H9 (cell line): ENCODE measurements at regions not wholly inside any gene's neighbourhood (a gene's known extent, or its start where the extent isn't known, plus 50 kb on each side); places are given as distances from the start of the nearest gene placed in this dataset.

Source experiments
- DNase-seq: peaks from one replicate; pipeline ENCODE4 v3.0.0-alpha.2; 2017
- H2AFZ ChIP-seq: one replicate; pipeline ENCODE4 v1.6.1; 2013; ENCODE audit warnings: mild to moderate bottlenecking, low read length, control low read depth, moderate library complexity
- H2AK5ac ChIP-seq: 2 replicates; pipeline ENCODE4 v1.6.1; 2013; ENCODE audit warnings: low read length, control low read depth, mixed read lengths; ENCODE audit not compliant: insufficient read length
- H2BK120ac ChIP-seq: one replicate; pipeline ENCODE4 v1.6.1; 2013; ENCODE audit warnings: low read depth, mild to moderate bottlenecking, low read length, control low read depth, inconsistent platforms; ENCODE audit not compliant: poor library complexity, severe bottlenecking
- H2BK12ac ChIP-seq: 2 replicates; pipeline ENCODE4 v1.6.1; 2013; ENCODE audit warnings: low read length, control low read depth, mixed read lengths, low read depth; ENCODE audit not compliant: insufficient read length
- H2BK15ac ChIP-seq: 2 replicates; pipeline ENCODE4 v1.6.1; 2013; ENCODE audit warnings: low read depth, low read length, control low read depth
- H2BK20ac ChIP-seq: one replicate; pipeline ENCODE4 v1.6.1; 2013; ENCODE audit warnings: low read depth, mild to moderate bottlenecking, low read length, control low read depth, inconsistent platforms; ENCODE audit not compliant: poor library complexity, severe bottlenecking
- H2BK5ac ChIP-seq: 2 replicates; pipeline ENCODE4 v1.6.1; 2013; ENCODE audit warnings: low read length, control low read depth, mixed read lengths; ENCODE audit not compliant: insufficient read length
- H3K14ac ChIP-seq: 2 replicates; pipeline ENCODE4 v1.6.1; 2013; ENCODE audit warnings: low read length, control low read depth; ENCODE audit not compliant: insufficient read depth
- H3K18ac ChIP-seq: 2 replicates; pipeline ENCODE4 v1.6.1; 2013; ENCODE audit warnings: low read depth, mild to moderate bottlenecking, mixed read lengths, low read length, control low read depth; ENCODE audit not compliant: insufficient read length
- H3K23ac ChIP-seq: 2 replicates; pipeline ENCODE4 v1.6.1; 2013; ENCODE audit warnings: low read length, control low read depth, mixed read lengths, low read depth; ENCODE audit not compliant: insufficient read length
- H3K23me2 ChIP-seq: 2 replicates; pipeline ENCODE4 v1.6.1; 2013; ENCODE audit warnings: low read depth, mild to moderate bottlenecking, mixed read lengths, low read length, control low read depth; ENCODE audit not compliant: insufficient read length, poor library complexity, severe bottlenecking
- H3K27ac ChIP-seq: 2 replicates; pipeline ENCODE4 v1.5.1; 2013; ENCODE audit warnings: low read length, control low read depth, mixed read lengths, low read depth; ENCODE audit not compliant: insufficient read length
- H3K27me3 ChIP-seq: 2 replicates; pipeline ENCODE4 v1.6.1; 2013; ENCODE audit warnings: low read length, control low read depth, inconsistent platforms; ENCODE audit not compliant: insufficient read depth
- H3K4ac ChIP-seq: 2 replicates; pipeline ENCODE4 v1.6.1; 2013; ENCODE audit warnings: low read depth, mild to moderate bottlenecking, control low read depth, inconsistent platforms, low read length, moderate library complexity
- H3K4me1 ChIP-seq: 2 replicates; pipeline ENCODE4 v1.6.1; 2013; ENCODE audit warnings: low read length, control low read depth, inconsistent platforms; ENCODE audit not compliant: insufficient read depth
- H3K4me2 ChIP-seq: 2 replicates; pipeline ENCODE4 v1.6.1; 2013; ENCODE audit warnings: low read length, control low read depth, mixed read lengths; ENCODE audit not compliant: insufficient read length, insufficient read depth
- H3K56ac ChIP-seq: 2 replicates; pipeline ENCODE4 v1.6.1; 2013; ENCODE audit warnings: low read depth, mild to moderate bottlenecking, mixed read lengths, low read length, control low read depth; ENCODE audit not compliant: insufficient read length
- H3K79me1 ChIP-seq: 2 replicates; pipeline ENCODE4 v1.6.1; 2013; ENCODE audit warnings: low read depth, mild to moderate bottlenecking, moderate library complexity, low read length, control low read depth, inconsistent platforms; ENCODE audit not compliant: insufficient read depth, poor library complexity, severe bottlenecking
- H3K79me2 ChIP-seq: 2 replicates; pipeline ENCODE4 v1.6.1; 2013; ENCODE audit warnings: low read length, control low read depth, inconsistent platforms; ENCODE audit not compliant: insufficient read depth
- H3K9ac ChIP-seq: 2 replicates; pipeline ENCODE4 v1.6.1; 2013; ENCODE audit warnings: low read length, control low read depth, mixed read lengths; ENCODE audit not compliant: insufficient read length; ENCODE audit errors: extremely low read depth
- H3K9me3 ChIP-seq: one replicate; pipeline ENCODE4 v1.6.1; 2013; ENCODE audit warnings: low read depth, low read length, inconsistent platforms; ENCODE audit not compliant: control insufficient read depth
- H3T11ph ChIP-seq: one replicate; pipeline ENCODE4 v1.6.1; 2013; ENCODE audit warnings: mild to moderate bottlenecking, low read length, control low read depth, inconsistent platforms
- H4K20me1 ChIP-seq: one replicate; pipeline ENCODE4 v1.6.1; 2013; ENCODE audit not compliant: control insufficient read depth, insufficient read length, insufficient read depth
- H4K5ac ChIP-seq: 2 replicates; pipeline ENCODE4 v1.6.1; 2013; ENCODE audit warnings: low read depth, mild to moderate bottlenecking, mixed read lengths, low read length, control low read depth; ENCODE audit not compliant: insufficient read length
- H4K8ac ChIP-seq: replicated peaks from 2 replicates; pipeline ENCODE4 v1.6.1; 2013; ENCODE audit warnings: low read length, control low read depth, mixed read lengths, low read depth; ENCODE audit not compliant: insufficient read length
- H4K91ac ChIP-seq: 2 replicates; pipeline ENCODE4 v1.6.1; 2013; ENCODE audit warnings: low read depth, mild to moderate bottlenecking, moderate library complexity, mixed read lengths, low read length, control low read depth; ENCODE audit not compliant: insufficient read length
- H3K27ac Mint-ChIP-seq, 3 experiments: 2 replicates in 2 of 3; 3 replicates in 1 of 3; pipeline ENCODE4 v1.8.0; 2020 to 2021; ENCODE audit warnings: mixed read lengths in 3 of 3, mild to moderate bottlenecking in 1 of 3, moderate library complexity in 1 of 3
- H3K27me3 Mint-ChIP-seq: 2 replicates; pipeline ENCODE4 v1.8.0; 2021; ENCODE audit warnings: low read depth, mild to moderate bottlenecking, moderate library complexity, mixed read lengths
- H3K36me3 Mint-ChIP-seq, 3 experiments: 2 replicates in 2 of 3; 3 replicates in 1 of 3; pipeline ENCODE4 v1.8.0; 2020 to 2021; ENCODE audit warnings: low read depth in 3 of 3, mixed read lengths in 3 of 3; ENCODE audit not compliant: insufficient read depth in 1 of 3
- H3K4me1 Mint-ChIP-seq, 2 experiments: 2 replicates each; pipeline ENCODE4 v1.8.0; 2020; ENCODE audit warnings: mixed read lengths in 2 of 2
- H3K4me3 Mint-ChIP-seq, 2 experiments: 2 replicates in 1 of 2; 3 replicates in 1 of 2; pipeline ENCODE4 v1.8.0; 2020 to 2021; ENCODE audit warnings: mild to moderate bottlenecking in 2 of 2, mixed read lengths in 2 of 2, moderate library complexity in 1 of 2
- H3K9me3 Mint-ChIP-seq, 2 experiments: 2 replicates in 1 of 2; 3 replicates in 1 of 2; pipeline ENCODE4 v1.8.0; 2020; ENCODE audit warnings: mild to moderate bottlenecking in 2 of 2, mixed read lengths in 2 of 2, moderate library complexity in 1 of 2
- CTCF ChIP-seq: fragments of 200-600 bp; sonication (generic); conservative IDR thresholded peaks from 3 replicates; pipeline ENCODE4 v1.8.0; 2021; ENCODE audit warnings: antibody characterized with exemption, mild to moderate bottlenecking
- WGBS: extraction: QIAGEN DNeasy Blood & Tissue Kit; methylation state at CpG from one replicate; pipeline ENCODE4 v1.1.7; 2013; ENCODE audit warnings: missing lambda C conversion rate, low lambda C conversion rate, mixed read lengths; ENCODE audit not compliant: insufficient read length; ENCODE audit errors: extremely low coverage; 5-methylcytosine and 5-hydroxymethylcytosine counted together

- H2BK15ac ChIP-seq: no peak overlapping the region
- no peaks in the 10 kb centered on the region for H3K9me3 ChIP-seq
- no CpG with 5 or more reads among the region's 14 CpGs for whole genome bisulfite sequencing
- H4K8ac ChIP-seq: no peak overlapping the region
- no peak overlapping the region for H2AFZ ChIP-seq
- H2BK12ac ChIP-seq: no peak overlapping the region
- H2BK5ac ChIP-seq: no peak overlapping the region
- no peak overlapping the region for H3K4me3 Mint-ChIP-seq
- peak; percentile 4 for DNase-seq
- H3K27me3 Mint-ChIP-seq: peaks cover 2% of the 10 kb centered on the region; the same call in 1 of the 2 replicates
- H3K9ac ChIP-seq: no peak overlapping the region
- H3K36me3 Mint-ChIP-seq: no peaks in the 10 kb centered on the region
- H3K4ac ChIP-seq: no peak overlapping the region
- no peaks in the 10 kb centered on the region for H3K23me2 ChIP-seq
- no peak overlapping the region for H3K23ac ChIP-seq
- H3K4me2 ChIP-seq: no peak overlapping the region
- no peaks in the 10 kb centered on the region for H3K79me2 ChIP-seq
- H2BK20ac ChIP-seq: no peak overlapping the region
- peaks cover 7 to 10% of the 10 kb centered on the region in 2 experiments for H3K9me3 Mint-ChIP-seq
- no peaks in the 10 kb centered on the region for H3K27me3 ChIP-seq
- H4K91ac ChIP-seq: no peak overlapping the region
- H3K14ac ChIP-seq: no peak overlapping the region
- no peak overlapping the region for H2BK120ac ChIP-seq
- 0 out of 4 replicates have a peak, but pooled peaks cover 0 to 5% of the 10 kb centered on the region in 2 experiments for H3K4me1 Mint-ChIP-seq
- H3K79me1 ChIP-seq: no peaks in the 10 kb centered on the region
- H3K56ac ChIP-seq: no peak overlapping the region
- no peak overlapping the region for H3K18ac ChIP-seq
- H3T11ph ChIP-seq: no peak overlapping the region
- H4K5ac ChIP-seq: no peak overlapping the region
- TF ChIP-seq CTCF: no peak
- no peak overlapping the region for H3K27ac ChIP-seq
- no peaks in the 10 kb centered on the region for H4K20me1 ChIP-seq
- no peak overlapping the region for H3K27ac Mint-ChIP-seq
- H2AK5ac ChIP-seq: no peak overlapping the region
- H3K4me1 ChIP-seq: no peaks in the 10 kb centered on the region
Measured at GRCh38 chr18:78611869-78612268, 367.7 kb upstream of the SALL3 start.
